Activated naive CD8-positive, alpha-beta T cell (primary cell): ENCODE measurements at regions not wholly inside any gene's neighbourhood (a gene's known extent, or its start where the extent isn't known, plus 50 kb on each side); places are given as distances from the start of the nearest gene placed in this dataset.

Experiments
- H3K27ac Mint-ChIP-seq: one replicate; pipeline ENCODE4 v1.8.0; 2021; ENCODE audit warnings: mixed read lengths
- H3K27me3 Mint-ChIP-seq: one replicate; pipeline ENCODE4 v1.8.0; 2021; ENCODE audit warnings: mixed read lengths
- H3K36me3 Mint-ChIP-seq: one replicate; pipeline ENCODE4 v1.8.0; 2021; ENCODE audit warnings: mixed read lengths
- H3K4me1 Mint-ChIP-seq: one replicate; pipeline ENCODE4 v1.8.0; 2021; ENCODE audit warnings: low read depth, mixed read lengths
- H3K4me3 Mint-ChIP-seq: one replicate; pipeline ENCODE4 v1.8.0; 2021; ENCODE audit warnings: mild to moderate bottlenecking, mixed read lengths
- H3K9me3 Mint-ChIP-seq: one replicate; pipeline ENCODE4 v1.8.0; 2021; ENCODE audit warnings: low read depth, mixed read lengths

GRCh38 chr7:142428094-142428493 lies 170.2 kb upstream of the PRSS58 start:
- H3K27me3 Mint-ChIP-seq = no peaks in the 10 kb centered on the region
- no peaks in the 10 kb centered on the region for H3K36me3 Mint-ChIP-seq
- H3K4me3 Mint-ChIP-seq = no peak overlapping the region
- H3K9me3 Mint-ChIP-seq = no peaks in the 10 kb centered on the region
- peak overlapping the region; percentile 73 for H3K27ac Mint-ChIP-seq
- peaks cover 22% of the 10 kb centered on the region for H3K4me1 Mint-ChIP-seq

- no peak overlapping the region for H3K27ac Mint-ChIP-seq
- H3K27me3 Mint-ChIP-seq = no peaks in the 10 kb centered on the region
- H3K4me1 Mint-ChIP-seq = peaks cover 24% of the 10 kb centered on the region
- H3K9me3 Mint-ChIP-seq = no peaks in the 10 kb centered on the region
- H3K36me3 Mint-ChIP-seq = no peaks in the 10 kb centered on the region
- no peak overlapping the region for H3K4me3 Mint-ChIP-seq
These were observed 167.4 kb upstream of the PRSS58 start for GRCh38 chr7:142425281-142425680.

GRCh38 chr7:142422621-142423020 lies 164.8 kb upstream of the PRSS58 start:
- no peak overlapping the region for H3K4me3 Mint-ChIP-seq
- no peaks in the 10 kb centered on the region for H3K36me3 Mint-ChIP-seq
- H3K27ac Mint-ChIP-seq = no peak overlapping the region
- no peaks in the 10 kb centered on the region for H3K27me3 Mint-ChIP-seq
- no peaks in the 10 kb centered on the region for H3K9me3 Mint-ChIP-seq
- H3K4me1 Mint-ChIP-seq = peaks cover 11% of the 10 kb centered on the region

GRCh38 chr7:142420554-142421362 lies 162.9 kb upstream of the PRSS58 start:
- no peaks in the 10 kb centered on the region for H3K9me3 Mint-ChIP-seq
- no peaks in the 10 kb centered on the region for H3K27me3 Mint-ChIP-seq
- H3K4me3 Mint-ChIP-seq = no peak overlapping the region
- H3K27ac Mint-ChIP-seq = no peak overlapping the region
- H3K4me1 Mint-ChIP-seq = peaks cover 12% of the 10 kb centered on the region
- H3K36me3 Mint-ChIP-seq = no peaks in the 10 kb centered on the region

GRCh38 chr7:142418326-142418725 lies 160.5 kb upstream of the PRSS58 start:
- Mint-ChIP-seq H3K4me3 (no peak overlapping the region), H3K4me1 (peaks cover 12% of the 10 kb centered on the region), H3K36me3 (no peaks in the 10 kb centered on the region), H3K27ac (no peak overlapping the region), H3K27me3 (no peaks in the 10 kb centered on the region), H3K9me3 (no peaks in the 10 kb centered on the region)

- H3K36me3 Mint-ChIP-seq = no peaks in the 10 kb centered on the region
- H3K4me3 Mint-ChIP-seq = no peak overlapping the region
- H3K27ac Mint-ChIP-seq = no peak overlapping the region
- H3K4me1 Mint-ChIP-seq = peaks cover 11% of the 10 kb centered on the region
- H3K27me3 Mint-ChIP-seq = no peaks in the 10 kb centered on the region
- H3K9me3 Mint-ChIP-seq = no peaks in the 10 kb centered on the region
These were observed 157.1 kb upstream of the PRSS58 start for GRCh38 chr7:142414915-142415314.

GRCh38 chr7:142414135-142414534 lies 156.3 kb upstream of the PRSS58 start:
- no peaks in the 10 kb centered on the region for H3K9me3 Mint-ChIP-seq
- no peak overlapping the region for H3K27ac Mint-ChIP-seq
- H3K36me3 Mint-ChIP-seq = no peaks in the 10 kb centered on the region
- H3K4me3 Mint-ChIP-seq = no peak overlapping the region
- no peaks in the 10 kb centered on the region for H3K27me3 Mint-ChIP-seq
- H3K4me1 Mint-ChIP-seq = peaks cover 11% of the 10 kb centered on the region

GRCh38 chr7:142413280-142414000 lies 155.6 kb upstream of the PRSS58 start:
- no peaks in the 10 kb centered on the region for H3K27me3 Mint-ChIP-seq
- no peaks in the 10 kb centered on the region for H3K36me3 Mint-ChIP-seq
- no peak overlapping the region for H3K4me3 Mint-ChIP-seq
- no peak overlapping the region for H3K27ac Mint-ChIP-seq
- H3K9me3 Mint-ChIP-seq = no peaks in the 10 kb centered on the region
- peaks cover 9% of the 10 kb centered on the region for H3K4me1 Mint-ChIP-seq

GRCh38 chr7:142412551-142413193 lies 154.8 kb upstream of the PRSS58 start:
- H3K4me3 Mint-ChIP-seq = no peak overlapping the region
- H3K4me1 Mint-ChIP-seq = peaks cover 6% of the 10 kb centered on the region
- no peaks in the 10 kb centered on the region for H3K36me3 Mint-ChIP-seq
- H3K27me3 Mint-ChIP-seq = no peaks in the 10 kb centered on the region
- peak overlapping the region; percentile 0 for H3K27ac Mint-ChIP-seq
- H3K9me3 Mint-ChIP-seq = no peaks in the 10 kb centered on the region

GRCh38 chr7:142409471-142409870 lies 151.6 kb upstream of the PRSS58 start:
- Mint-ChIP-seq H3K4me1 (peaks cover 4% of the 10 kb centered on the region), H3K27me3 (peaks cover 3% of the 10 kb centered on the region), H3K4me3 (no peak overlapping the region), H3K36me3 (no peaks in the 10 kb centered on the region), H3K27ac (no peak overlapping the region), H3K9me3 (no peaks in the 10 kb centered on the region)

- H3K27ac Mint-ChIP-seq = no peak overlapping the region
- H3K4me1 Mint-ChIP-seq = peaks cover 4% of the 10 kb centered on the region
- no peaks in the 10 kb centered on the region for H3K36me3 Mint-ChIP-seq
- H3K27me3 Mint-ChIP-seq = peaks cover 3% of the 10 kb centered on the region
- H3K9me3 Mint-ChIP-seq = no peaks in the 10 kb centered on the region
- H3K4me3 Mint-ChIP-seq = no peak overlapping the region
These were observed 150.9 kb upstream of the PRSS58 start for GRCh38 chr7:142408794-142409193.

- Mint-ChIP-seq H3K27me3 (peaks cover 3% of the 10 kb centered on the region), H3K4me3 (no peak overlapping the region), H3K4me1 (peaks cover 4% of the 10 kb centered on the region), H3K36me3 (no peaks in the 10 kb centered on the region), H3K9me3 (no peaks in the 10 kb centered on the region), H3K27ac (no peak overlapping the region)
These were observed 150.2 kb upstream of the PRSS58 start for GRCh38 chr7:142407939-142408570.

GRCh38 chr7:142405122-142405765 lies 147.4 kb upstream of the PRSS58 start:
- Mint-ChIP-seq H3K27ac (no peak overlapping the region), H3K27me3 (peaks cover 6% of the 10 kb centered on the region), H3K4me1 (no peaks in the 10 kb centered on the region), H3K4me3 (no peak overlapping the region), H3K36me3 (no peaks in the 10 kb centered on the region), H3K9me3 (no peaks in the 10 kb centered on the region)

- H3K27me3 Mint-ChIP-seq = peaks cover 6% of the 10 kb centered on the region
- no peak overlapping the region for H3K4me3 Mint-ChIP-seq
- H3K36me3 Mint-ChIP-seq = no peaks in the 10 kb centered on the region
- H3K27ac Mint-ChIP-seq = no peak overlapping the region
- no peaks in the 10 kb centered on the region for H3K9me3 Mint-ChIP-seq
- no peaks in the 10 kb centered on the region for H3K4me1 Mint-ChIP-seq
These were observed 144.1 kb upstream of the PRSS58 start for GRCh38 chr7:142401951-142402350.
